ENCODE measurements at regions not wholly inside any gene's neighbourhood (a gene's known extent, or its start where the extent isn't known, plus 50 kb on each side); places are given as distances from the start of the nearest gene placed in this dataset.

- no peak overlapping the region for H3K4me3 ChIP-seq
- TF ChIP-seq CTCF (IDR thresholded peaks at IDR 0.05; ENCODE audit: low read depth, low read length) = no peak
Observed at GRCh38 chr9:89790542-89791109, 185.8 kb downstream of the GADD45G start.

GRCh38 chr9:89791754-89792153 is 186.9 kb downstream of the GADD45G start:
- no peaks in the 10 kb centered on the region for H3K4me1 ChIP-seq (ENCODE audit: low read depth)
- no peaks in the 10 kb centered on the region for H3K9me3 ChIP-seq (ENCODE audit: low read depth)
- no peak for TF ChIP-seq CTCF (IDR thresholded peaks at IDR 0.05; ENCODE audit: low read depth, low read length)
- H3K27ac ChIP-seq = no peak overlapping the region
- H3K27me3 ChIP-seq = no peaks in the 10 kb centered on the region
- H3K4me3 ChIP-seq = no peak overlapping the region
- no peaks in the 10 kb centered on the region for H3K36me3 ChIP-seq
- DNase-seq (ENCODE audit: low read depth in 1 of 2, low spot score in 1 of 2) = no peak

More at GRCh38 chr9:89790542-89791109, 185.8 kb downstream of the GADD45G start:
- no peaks in the 10 kb centered on the region for H3K36me3 ChIP-seq
- no peak for DNase-seq (ENCODE audit: low read depth in 1 of 2, low spot score in 1 of 2)
- H3K9me3 ChIP-seq (ENCODE audit: low read depth) = no peaks in the 10 kb centered on the region
- no peak overlapping the region for H3K27ac ChIP-seq
- H3K27me3 ChIP-seq = no peaks in the 10 kb centered on the region
- H3K4me1 ChIP-seq (ENCODE audit: low read depth) = no peaks in the 10 kb centered on the region

GRCh38 chr9:89792189-89793123 is 187.6 kb downstream of the GADD45G start:
- H3K4me3 ChIP-seq = no peak overlapping the region
- TF ChIP-seq CTCF (IDR thresholded peaks at IDR 0.05; ENCODE audit: low read depth, low read length) = no peak
- no peaks in the 10 kb centered on the region for H3K36me3 ChIP-seq
- no peak for DNase-seq (ENCODE audit: low read depth in 1 of 2, low spot score in 1 of 2)
- H3K9me3 ChIP-seq (ENCODE audit: low read depth) = no peaks in the 10 kb centered on the region
- H3K27me3 ChIP-seq = no peaks in the 10 kb centered on the region
- no peak overlapping the region for H3K27ac ChIP-seq
- no peaks in the 10 kb centered on the region for H3K4me1 ChIP-seq (ENCODE audit: low read depth)

GRCh38 chr9:89793124-89793495 is 188.3 kb downstream of the GADD45G start:
- TF ChIP-seq CTCF (IDR thresholded peaks at IDR 0.05; ENCODE audit: low read depth, low read length) = no peak

GRCh38 chr9:89793551-89793950 is 188.7 kb downstream of the GADD45G start:
- H3K27ac ChIP-seq = no peak overlapping the region
- no peak for DNase-seq (ENCODE audit: low read depth in 1 of 2, low spot score in 1 of 2)
- no peaks in the 10 kb centered on the region for H3K36me3 ChIP-seq
- no peak for TF ChIP-seq CTCF (IDR thresholded peaks at IDR 0.05; ENCODE audit: low read depth, low read length)
- no peaks in the 10 kb centered on the region for H3K27me3 ChIP-seq
- H3K4me3 ChIP-seq = no peak overlapping the region
- H3K9me3 ChIP-seq (ENCODE audit: low read depth) = no peaks in the 10 kb centered on the region
- H3K4me1 ChIP-seq (ENCODE audit: low read depth) = peaks cover 6% of the 10 kb centered on the region

More at GRCh38 chr9:89793124-89793495, 188.3 kb downstream of the GADD45G start:
- DNase-seq (ENCODE audit: low read depth in 1 of 2, low spot score in 1 of 2) = no peak
- peaks cover 3% of the 10 kb centered on the region for H3K4me1 ChIP-seq (ENCODE audit: low read depth)
- no peaks in the 10 kb centered on the region for H3K9me3 ChIP-seq (ENCODE audit: low read depth)
- H3K4me3 ChIP-seq = no peak overlapping the region
- H3K27ac ChIP-seq = no peak overlapping the region
- no peaks in the 10 kb centered on the region for H3K27me3 ChIP-seq
- no peaks in the 10 kb centered on the region for H3K36me3 ChIP-seq

All from cardiac muscle cell (in vitro differentiated cells and primary cell).